Caco-2 (cell line): ENCODE measurements at regions not wholly inside any gene's neighbourhood (a gene's known extent, or its start where the extent isn't known, plus 50 kb on each side); places are given as distances from the start of the nearest gene placed in this dataset.

Experiments
- BruUV-seq: library from RNA; stranded (reverse); fragments of 400-500 nt; replicated peaks from 2 replicates; lab custom pipeline; 2021; lab: Mats Ljungman, UMichigan
- CTCF ChIA-PET: fragments of 300-600 bp; sonication (Branson Sonifier 250); formaldehyde crosslinking; loops from one replicate; lab custom pipeline; 2022; ENCODE audit warnings: antibody characterized with exemption; lab: Charles Lee
- POLR2A ChIA-PET: fragments of 300-600 bp; sonication (Branson Sonifier 250); formaldehyde crosslinking; loops from one replicate; lab custom pipeline; 2022; ENCODE audit warnings: antibody characterized with exemption; lab: Charles Lee
- DNase-seq, 2 experiments: peaks; one replicate each; pipeline versions ENCODE4 v3.0.0 to v3.0.0-alpha.2; 2020 to 2022
- H3K27me3 ChIP-seq: replicated peaks from 2 replicates; pipeline ENCODE4 v1.6.0; 2011; ENCODE audit warnings: low read length; ENCODE audit not compliant: control insufficient read depth, insufficient read depth
- H3K36me3 ChIP-seq: 2 replicates; pipeline ENCODE4 v1.5.1; 2011; ENCODE audit warnings: low read length; ENCODE audit not compliant: control insufficient read depth, insufficient read depth
- H3K4me1 ChIP-seq: fragments of 250-450 bp; sonication (Bioruptor Pico); 2 replicates; pipeline ENCODE4 v1.5.1; 2020; ENCODE audit warnings: mild to moderate bottlenecking
- H3K4me3 ChIP-seq: 2 replicates; pipeline ENCODE4 v1.5.1; 2011; ENCODE audit warnings: low read depth, mild to moderate bottlenecking, control low read depth, low read length
- H3K9me3 ChIP-seq: fragments of 250-450 bp; sonication (Bioruptor Pico); 2 replicates; pipeline ENCODE4 v1.5.1; 2020; ENCODE audit warnings: mild to moderate bottlenecking, moderate library complexity
- H3K27ac Mint-ChIP-seq: one replicate; pipeline ENCODE4 v1.8.0; 2022; ENCODE audit warnings: mixed read lengths; ENCODE audit not compliant: unreplicated experiment
- H3K27me3 Mint-ChIP-seq: one replicate; pipeline ENCODE4 v1.8.0; 2022; ENCODE audit warnings: mixed read lengths; ENCODE audit not compliant: insufficient read depth, unreplicated experiment
- H3K36me3 Mint-ChIP-seq: one replicate; pipeline ENCODE4 v1.8.0; 2022; ENCODE audit warnings: mild to moderate bottlenecking, mixed read lengths; ENCODE audit not compliant: insufficient read depth, unreplicated experiment
- H3K4me1 Mint-ChIP-seq: one replicate; pipeline ENCODE4 v1.8.0; 2022; ENCODE audit warnings: low read depth, mixed read lengths; ENCODE audit not compliant: unreplicated experiment
- H3K4me3 Mint-ChIP-seq: one replicate; pipeline ENCODE4 v1.8.0; 2022; ENCODE audit warnings: mild to moderate bottlenecking, moderate library complexity, mixed read lengths; ENCODE audit not compliant: unreplicated experiment
- H3K9me3 Mint-ChIP-seq: one replicate; pipeline ENCODE4 v1.8.0; 2022; ENCODE audit warnings: mixed read lengths; ENCODE audit not compliant: unreplicated experiment
- CTCF ChIP-seq, 2 experiments: fragments of 200-600 bp in 1 of 2; IDR thresholded peaks; 1 replicate in 1 of 2; 2 replicates in 1 of 2; pipeline versions ENCODE4 v1.5.1 to v1.8.0; 2011 to 2022; ENCODE audit warnings: antibody characterized with exemption in 1 of 2, control low read depth in 1 of 2, inconsistent platforms in 1 of 2, low read depth in 1 of 2, low read length in 1 of 2, mild to moderate bottlenecking in 1 of 2, moderate library complexity in 1 of 2; ENCODE audit not compliant: insufficient read depth in 1 of 2, severe bottlenecking in 1 of 2, unreplicated experiment in 1 of 2
- intact Hi-C: fragments of 100-400 bp; cut with micrococcal nuclease; formaldehyde crosslinking; loops from one replicate; pipeline ENCODE4 v1.10.0; 2022; ENCODE audit not compliant: unreplicated experiment

- DNase-seq: no peak
- no peaks in the 10 kb centered on the region for H3K27me3 Mint-ChIP-seq
- Histone ChIP-seq H3K4me3 (no peak overlapping the region), H3K9me3 (no peaks in the 10 kb centered on the region), H3K36me3 (no peaks in the 10 kb centered on the region), H3K27me3 (no peaks in the 10 kb centered on the region), H3K4me1 (peaks cover 16% of the 10 kb centered on the region)
- ChIA-PET CTCF (no interaction called here), POLR2A (no interaction called here)
- H3K4me3 Mint-ChIP-seq: no peak overlapping the region
- no TSS peak for BruUV-seq
- intact Hi-C loops: no loop called here
- no peaks in the 10 kb centered on the region for H3K36me3 Mint-ChIP-seq
- no peak overlapping the region for H3K27ac Mint-ChIP-seq
- no peaks in the 10 kb centered on the region for H3K9me3 Mint-ChIP-seq
- no peaks in the 10 kb centered on the region for H3K4me1 Mint-ChIP-seq
- TF ChIP-seq CTCF (IDR thresholded peaks at IDR 0.05; ENCODE audit: insufficient read depth in 1 of 2, low read depth in 1 of 2, low read length in 1 of 2, severe bottlenecking in 1 of 2, unreplicated experiment in 1 of 2): no peak
These were observed 71.5 kb upstream of the HSPA9 start for GRCh38 chr5:138646671-138647070.

GRCh38 chr5:138645778-138646575, 70.8 kb upstream of the HSPA9 start:
- ChIA-PET POLR2A (no interaction called here), CTCF (no interaction called here)
- peaks cover 16% of the 10 kb centered on the region for H3K4me1 ChIP-seq
- Mint-ChIP-seq H3K4me3 (no peak overlapping the region), H3K27ac (no peak overlapping the region), H3K36me3 (no peaks in the 10 kb centered on the region), H3K4me1 (no peaks in the 10 kb centered on the region), H3K9me3 (no peaks in the 10 kb centered on the region), H3K27me3 (no peaks in the 10 kb centered on the region)
- H3K36me3 ChIP-seq: no peaks in the 10 kb centered on the region
- DNase-seq: no peak
- intact Hi-C loops: no loop called here
- H3K27me3 ChIP-seq: no peaks in the 10 kb centered on the region
- no TSS peak for BruUV-seq
- TF ChIP-seq CTCF (IDR thresholded peaks at IDR 0.05; ENCODE audit: insufficient read depth in 1 of 2, low read depth in 1 of 2, low read length in 1 of 2, severe bottlenecking in 1 of 2, unreplicated experiment in 1 of 2): no peak
- no peak overlapping the region for H3K4me3 ChIP-seq
- H3K9me3 ChIP-seq: no peaks in the 10 kb centered on the region

DNA sequence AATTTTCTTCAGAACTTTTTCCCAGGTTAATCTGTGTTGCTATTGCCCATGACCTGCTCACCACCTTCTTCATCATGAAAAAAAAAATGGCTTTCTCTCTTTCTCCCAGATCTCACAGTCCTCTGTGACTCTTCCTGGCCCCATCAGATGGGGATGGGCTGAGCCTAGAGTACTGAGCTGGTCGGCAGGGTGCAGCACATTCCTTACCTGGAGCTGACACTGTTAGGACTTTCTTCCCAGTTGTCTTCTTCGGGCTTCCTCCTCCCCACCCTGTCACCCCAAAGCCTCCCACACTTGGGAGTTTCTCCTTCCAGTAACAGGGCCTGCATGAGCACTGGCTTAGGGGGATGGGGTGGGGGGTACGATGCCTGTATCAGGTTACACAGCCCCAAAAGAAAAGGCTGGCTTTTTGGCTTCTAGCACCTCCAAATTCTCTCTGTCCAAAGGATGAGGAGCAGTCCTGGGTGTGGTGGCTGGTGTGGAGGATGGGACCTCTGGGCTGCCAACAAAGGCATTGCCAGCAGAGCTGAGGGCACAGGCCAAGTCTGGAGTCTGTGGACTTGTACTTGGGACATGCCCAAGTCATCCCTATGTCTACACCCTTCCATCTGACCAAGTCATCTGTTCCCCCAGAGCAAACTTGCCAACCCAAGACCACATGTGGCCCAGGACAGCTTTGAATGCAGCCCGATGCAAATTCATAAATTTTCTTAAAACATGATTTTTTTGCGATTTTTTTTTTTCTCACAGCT, 68.0 kb upstream of the HSPA9 start:
- POLR2A ChIA-PET: no interaction called here
- H3K4me1 Mint-ChIP-seq: no peaks in the 10 kb centered on the region
- no peaks in the 10 kb centered on the region for H3K9me3 Mint-ChIP-seq

More for the DNA sequence above, 68.0 kb upstream of the HSPA9 start:
- CTCF ChIA-PET: no interaction called here
- H3K9me3 ChIP-seq: no peaks in the 10 kb centered on the region
- Mint-ChIP-seq H3K27me3 (no peaks in the 10 kb centered on the region), H3K36me3 (no peaks in the 10 kb centered on the region), H3K4me3 (no peak overlapping the region), H3K27ac (no peak overlapping the region)
- no peaks in the 10 kb centered on the region for H3K27me3 ChIP-seq
- TF ChIP-seq CTCF (IDR thresholded peaks at IDR 0.05; ENCODE audit: insufficient read depth in 1 of 2, low read depth in 1 of 2, low read length in 1 of 2, severe bottlenecking in 1 of 2, unreplicated experiment in 1 of 2): peak in 1 of 2 experiments; percentile 2
- intact Hi-C loops: loop anchor here (5.0 kb wide), 2 partner anchors 64 to 299 kb away; no protein-coding TSS in a partner anchor
- no TSS peak for BruUV-seq
- peaks cover 8% of the 10 kb centered on the region for H3K4me1 ChIP-seq
- no peak for DNase-seq
- no peaks in the 10 kb centered on the region for H3K36me3 ChIP-seq
- H3K4me3 ChIP-seq: no peak overlapping the region
